GM12865 (cell line): ENCODE measurements at regions not wholly inside any gene's neighbourhood (a gene's known extent, or its start where the extent isn't known, plus 50 kb on each side); places are given as distances from the start of the nearest gene placed in this dataset.

ENCODE experiments used
- DNase-seq: peaks from one replicate; pipeline ENCODE4 v3.0.0; 2010; ENCODE audit warnings: low read depth
- H3K4me3 ChIP-seq: 2 replicates; pipeline ENCODE4 v1.5.1; 2011; ENCODE audit warnings: mild to moderate bottlenecking, low read depth, low read length, control low read depth
- TF ChIP-seq, protein P1 (sequence below): IDR thresholded peaks from 2 replicates; pipeline ENCODE4 v1.5.1; 2011; ENCODE audit warnings: low read length, control low read depth, low read depth, inconsistent platforms; ENCODE audit not compliant: insufficient read depth; ENCODE audit errors: missing control alignments

DNA sequence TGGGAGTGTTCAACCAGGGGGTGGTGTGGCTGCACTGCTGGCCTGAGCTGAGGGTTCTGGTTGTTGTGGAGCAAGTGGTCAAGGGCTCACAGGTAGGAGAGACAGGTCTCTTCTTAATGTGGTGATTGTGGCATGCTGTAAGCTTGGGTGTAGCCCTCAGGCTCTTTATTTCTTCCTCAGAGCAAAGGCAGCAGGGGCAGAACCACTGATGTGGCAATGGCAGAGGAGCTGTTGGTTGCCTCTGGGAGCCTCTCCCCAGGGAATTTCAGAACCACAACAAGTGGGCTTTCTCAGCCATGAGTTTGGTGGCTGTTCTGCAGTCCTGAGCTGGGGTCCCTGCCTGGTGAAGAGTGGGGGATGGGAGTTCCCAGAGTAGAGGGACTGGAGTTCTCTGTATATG, 1017.2 kb downstream of the SH3BGRL start:
- H3K4me3 ChIP-seq: no peak overlapping the region
- TF ChIP-seq, protein P1, sequence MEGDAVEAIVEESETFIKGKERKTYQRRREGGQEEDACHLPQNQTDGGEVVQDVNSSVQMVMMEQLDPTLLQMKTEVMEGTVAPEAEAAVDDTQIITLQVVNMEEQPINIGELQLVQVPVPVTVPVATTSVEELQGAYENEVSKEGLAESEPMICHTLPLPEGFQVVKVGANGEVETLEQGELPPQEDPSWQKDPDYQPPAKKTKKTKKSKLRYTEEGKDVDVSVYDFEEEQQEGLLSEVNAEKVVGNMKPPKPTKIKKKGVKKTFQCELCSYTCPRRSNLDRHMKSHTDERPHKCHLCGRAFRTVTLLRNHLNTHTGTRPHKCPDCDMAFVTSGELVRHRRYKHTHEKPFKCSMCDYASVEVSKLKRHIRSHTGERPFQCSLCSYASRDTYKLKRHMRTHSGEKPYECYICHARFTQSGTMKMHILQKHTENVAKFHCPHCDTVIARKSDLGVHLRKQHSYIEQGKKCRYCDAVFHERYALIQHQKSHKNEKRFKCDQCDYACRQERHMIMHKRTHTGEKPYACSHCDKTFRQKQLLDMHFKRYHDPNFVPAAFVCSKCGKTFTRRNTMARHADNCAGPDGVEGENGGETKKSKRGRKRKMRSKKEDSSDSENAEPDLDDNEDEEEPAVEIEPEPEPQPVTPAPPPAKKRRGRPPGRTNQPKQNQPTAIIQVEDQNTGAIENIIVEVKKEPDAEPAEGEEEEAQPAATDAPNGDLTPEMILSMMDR: no peak
- no peak for DNase-seq

DNA sequence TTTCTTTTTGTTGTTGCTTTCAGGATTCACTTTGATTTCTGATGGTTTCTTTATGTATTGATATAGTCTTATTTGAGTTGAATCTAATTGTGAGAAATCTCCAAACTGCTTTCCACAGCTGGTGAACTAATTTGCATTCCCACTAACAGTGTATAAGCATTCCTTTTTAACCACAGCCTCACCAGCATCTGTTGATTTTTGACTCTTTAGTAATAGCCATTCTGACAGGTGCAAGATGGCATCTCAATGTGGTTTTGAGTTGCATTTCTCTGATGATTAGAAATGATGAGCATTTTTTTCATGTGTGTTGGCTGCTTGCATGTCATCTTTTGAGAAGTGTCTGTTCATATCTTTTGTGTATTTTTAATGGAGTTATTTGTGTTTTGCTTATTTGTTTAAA, 1023.1 kb downstream of the SH3BGRL start:
- DNase-seq: no peak
- TF ChIP-seq, protein P1: no peak

DNA sequence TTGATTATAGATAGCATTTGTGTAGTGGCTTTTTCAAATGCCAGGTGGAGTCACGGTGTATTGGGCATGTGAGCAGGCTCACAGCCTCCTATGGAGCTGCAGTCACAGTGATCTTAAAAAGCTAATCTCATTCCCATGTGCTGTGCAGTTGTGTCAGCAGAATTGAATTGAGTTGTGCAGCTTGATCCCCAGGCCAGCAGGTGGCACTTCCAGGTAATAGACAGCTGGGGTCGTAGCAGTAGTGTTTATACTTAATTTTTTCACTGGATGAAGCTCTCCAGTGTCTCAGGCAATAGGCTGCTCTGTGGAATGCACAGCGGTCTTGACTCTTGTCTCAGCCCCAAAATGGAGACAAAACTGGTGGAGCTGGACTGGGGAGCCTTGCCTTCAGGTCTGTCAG, 1028.1 kb downstream of the SH3BGRL start:
- no peak for DNase-seq
- H3K4me3 ChIP-seq: no peak overlapping the region
- TF ChIP-seq, protein P1: no peak

More for the DNA sequence above, 1023.1 kb downstream of the SH3BGRL start:
- H3K4me3 ChIP-seq: no peak overlapping the region

DNA sequence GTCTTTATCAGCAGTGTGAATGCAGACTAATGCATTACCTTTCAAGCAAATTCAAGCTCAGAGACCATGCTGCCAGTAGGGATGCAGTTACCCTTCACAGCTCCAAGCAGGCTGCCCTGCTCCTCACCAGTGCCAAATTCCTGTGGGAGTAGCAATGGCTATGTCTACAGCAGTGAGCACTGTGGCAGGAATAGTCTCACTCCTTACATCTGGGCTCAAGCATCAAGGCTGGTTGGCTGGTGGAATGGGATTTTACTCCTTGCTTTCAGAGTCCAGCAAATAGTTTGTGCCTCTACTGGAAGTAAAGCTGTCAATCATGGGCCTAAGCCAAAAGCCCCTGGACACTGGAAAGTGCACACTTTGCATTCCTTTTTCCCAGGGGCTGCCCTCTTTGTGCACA, 1030.8 kb downstream of the SH3BGRL start:
- no peak overlapping the region for H3K4me3 ChIP-seq
- no peak for DNase-seq
- TF ChIP-seq, protein P1: no peak

DNA sequence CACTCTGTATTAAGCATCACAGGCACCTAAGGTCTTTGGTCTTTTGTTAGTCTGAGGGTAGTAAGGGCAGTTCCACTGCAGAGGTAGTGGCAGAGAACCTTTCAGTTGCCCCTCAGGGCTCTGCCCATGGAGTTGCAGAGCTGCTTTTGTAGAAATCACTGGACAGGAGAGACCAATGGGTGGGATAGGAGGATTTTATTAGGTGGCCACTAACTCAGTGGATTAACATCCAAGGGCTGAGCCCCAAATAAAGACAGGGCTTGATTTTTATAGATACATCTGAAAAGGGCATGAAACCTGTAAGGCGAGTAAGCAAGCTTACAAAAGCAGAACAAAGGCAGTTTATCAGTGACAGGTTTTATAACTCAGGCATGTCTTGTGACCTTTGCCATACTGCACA, 1035.4 kb downstream of the SH3BGRL start:
- no peak overlapping the region for H3K4me3 ChIP-seq
- DNase-seq: no peak
- TF ChIP-seq, protein P1: no peak
